ENCODE measurements at regions not wholly inside any gene's neighbourhood (a gene's known extent, or its start where the extent isn't known, plus 50 kb on each side); places are given as distances from the start of the nearest gene placed in this dataset.

DNA sequence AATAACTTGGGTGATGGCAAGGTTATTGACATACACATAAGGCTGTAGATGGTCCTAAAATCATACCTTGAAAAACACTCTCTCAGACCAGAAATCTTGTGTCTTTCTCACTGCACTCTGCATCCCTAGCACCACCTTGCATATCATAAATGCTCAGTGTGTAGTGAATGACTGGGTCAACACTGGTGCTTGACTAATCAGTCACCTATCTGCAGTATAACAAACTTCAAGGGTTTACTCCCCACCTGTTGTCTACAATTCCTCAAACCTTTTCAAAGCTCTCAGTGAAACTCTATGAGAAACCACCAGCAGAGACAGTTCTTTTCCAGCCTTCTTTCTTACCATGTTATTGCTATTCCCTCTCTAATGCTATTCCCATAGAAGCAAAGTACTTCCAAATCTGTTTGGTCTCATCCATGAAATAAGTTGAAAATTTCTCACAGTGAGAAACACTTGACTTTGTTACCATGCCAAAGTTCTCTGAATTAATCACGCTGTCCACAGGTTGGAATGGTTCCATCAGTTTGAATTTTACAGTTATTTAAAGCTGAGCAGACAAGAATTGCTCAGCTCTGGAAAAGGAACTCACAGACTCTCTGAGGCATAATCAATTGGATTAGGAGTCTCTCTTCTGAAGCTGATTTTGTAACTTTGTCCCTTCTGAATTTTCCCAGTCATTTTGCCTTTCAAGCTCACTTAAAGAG is 104.8 kb upstream of the EYA4 start:
- TF ChIP-seq, protein P1, sequence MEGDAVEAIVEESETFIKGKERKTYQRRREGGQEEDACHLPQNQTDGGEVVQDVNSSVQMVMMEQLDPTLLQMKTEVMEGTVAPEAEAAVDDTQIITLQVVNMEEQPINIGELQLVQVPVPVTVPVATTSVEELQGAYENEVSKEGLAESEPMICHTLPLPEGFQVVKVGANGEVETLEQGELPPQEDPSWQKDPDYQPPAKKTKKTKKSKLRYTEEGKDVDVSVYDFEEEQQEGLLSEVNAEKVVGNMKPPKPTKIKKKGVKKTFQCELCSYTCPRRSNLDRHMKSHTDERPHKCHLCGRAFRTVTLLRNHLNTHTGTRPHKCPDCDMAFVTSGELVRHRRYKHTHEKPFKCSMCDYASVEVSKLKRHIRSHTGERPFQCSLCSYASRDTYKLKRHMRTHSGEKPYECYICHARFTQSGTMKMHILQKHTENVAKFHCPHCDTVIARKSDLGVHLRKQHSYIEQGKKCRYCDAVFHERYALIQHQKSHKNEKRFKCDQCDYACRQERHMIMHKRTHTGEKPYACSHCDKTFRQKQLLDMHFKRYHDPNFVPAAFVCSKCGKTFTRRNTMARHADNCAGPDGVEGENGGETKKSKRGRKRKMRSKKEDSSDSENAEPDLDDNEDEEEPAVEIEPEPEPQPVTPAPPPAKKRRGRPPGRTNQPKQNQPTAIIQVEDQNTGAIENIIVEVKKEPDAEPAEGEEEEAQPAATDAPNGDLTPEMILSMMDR (IDR thresholded peaks at IDR 0.05) = no peak
- no peak for TF ChIP-seq POLR2A (IDR thresholded peaks at IDR 0.05)
